GM19467 (cell line): ENCODE measurements at regions not wholly inside any gene's neighbourhood (a gene's known extent, or its start where the extent isn't known, plus 50 kb on each side); places are given as distances from the start of the nearest gene placed in this dataset.

ENCODE experiments used
- ATAC-seq: cut with Tn5 transposase; IDR thresholded peaks from one replicate; pipeline ENCODE4 v1.9.1; 2021; ENCODE audit warnings: mild to moderate bottlenecking, moderate library complexity; ENCODE audit not compliant: unreplicated experiment

DNA sequence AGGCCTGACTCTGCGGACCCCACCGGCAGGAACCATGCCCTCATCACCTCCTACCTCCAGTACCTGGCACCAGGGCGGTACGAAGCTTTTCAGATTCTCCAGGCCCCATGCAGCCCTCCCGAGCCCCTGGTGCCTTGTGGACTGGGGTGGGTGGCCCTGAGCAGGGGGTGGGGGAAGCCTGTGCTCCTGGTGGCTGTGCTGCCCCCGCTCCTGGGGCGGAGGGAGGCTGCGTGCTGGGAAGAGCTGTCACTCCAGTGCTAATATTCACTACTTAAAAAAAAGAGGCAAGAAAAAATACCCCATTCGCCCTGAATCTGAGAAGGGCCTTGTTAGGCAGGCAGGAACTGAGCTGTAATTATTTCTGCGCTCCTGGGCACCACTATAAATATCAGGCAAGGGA lies 111.8 kb downstream of the ENGASE start:
- no peak for ATAC-seq

DNA sequence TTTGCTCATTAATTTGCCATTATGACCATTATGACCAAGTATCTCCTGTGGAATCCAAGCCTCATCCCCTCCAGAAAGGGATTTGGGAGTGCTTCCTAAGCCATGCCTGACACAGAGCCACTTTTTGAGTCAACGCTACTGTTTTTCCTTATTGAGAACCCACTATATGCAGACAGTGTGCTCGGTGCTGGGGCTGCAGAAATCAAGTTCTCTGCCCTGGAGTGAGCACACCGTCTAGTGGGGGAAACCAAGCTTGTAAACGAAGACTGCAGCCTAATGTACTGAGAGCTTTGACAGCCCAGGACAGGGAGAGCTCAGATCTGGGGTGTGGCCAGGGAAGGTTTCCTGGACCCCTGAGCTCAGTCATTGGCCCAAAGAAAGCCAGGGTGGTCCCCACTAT lies 111.0 kb downstream of the ENGASE start:
- no peak for ATAC-seq

DNA sequence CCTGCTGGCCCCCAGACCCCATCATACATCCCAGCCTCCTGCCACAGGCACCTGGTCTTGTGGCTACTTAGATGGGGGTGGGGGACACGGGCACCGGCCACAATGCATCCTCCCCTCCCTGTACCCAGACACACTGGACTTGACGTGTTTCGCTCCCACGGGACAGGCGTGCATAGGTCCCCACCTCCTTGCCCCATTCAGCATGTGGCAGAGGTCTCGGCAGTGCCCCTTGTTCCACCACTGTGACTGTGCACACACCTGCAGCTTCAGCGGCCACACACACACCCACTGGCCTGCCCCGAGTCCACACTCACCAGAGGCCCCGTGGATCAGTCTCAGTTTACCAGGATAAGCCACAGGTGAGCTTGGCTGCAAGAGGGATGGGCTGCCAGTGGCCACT lies 109.6 kb downstream of the ENGASE start:
- no peak for ATAC-seq

DNA sequence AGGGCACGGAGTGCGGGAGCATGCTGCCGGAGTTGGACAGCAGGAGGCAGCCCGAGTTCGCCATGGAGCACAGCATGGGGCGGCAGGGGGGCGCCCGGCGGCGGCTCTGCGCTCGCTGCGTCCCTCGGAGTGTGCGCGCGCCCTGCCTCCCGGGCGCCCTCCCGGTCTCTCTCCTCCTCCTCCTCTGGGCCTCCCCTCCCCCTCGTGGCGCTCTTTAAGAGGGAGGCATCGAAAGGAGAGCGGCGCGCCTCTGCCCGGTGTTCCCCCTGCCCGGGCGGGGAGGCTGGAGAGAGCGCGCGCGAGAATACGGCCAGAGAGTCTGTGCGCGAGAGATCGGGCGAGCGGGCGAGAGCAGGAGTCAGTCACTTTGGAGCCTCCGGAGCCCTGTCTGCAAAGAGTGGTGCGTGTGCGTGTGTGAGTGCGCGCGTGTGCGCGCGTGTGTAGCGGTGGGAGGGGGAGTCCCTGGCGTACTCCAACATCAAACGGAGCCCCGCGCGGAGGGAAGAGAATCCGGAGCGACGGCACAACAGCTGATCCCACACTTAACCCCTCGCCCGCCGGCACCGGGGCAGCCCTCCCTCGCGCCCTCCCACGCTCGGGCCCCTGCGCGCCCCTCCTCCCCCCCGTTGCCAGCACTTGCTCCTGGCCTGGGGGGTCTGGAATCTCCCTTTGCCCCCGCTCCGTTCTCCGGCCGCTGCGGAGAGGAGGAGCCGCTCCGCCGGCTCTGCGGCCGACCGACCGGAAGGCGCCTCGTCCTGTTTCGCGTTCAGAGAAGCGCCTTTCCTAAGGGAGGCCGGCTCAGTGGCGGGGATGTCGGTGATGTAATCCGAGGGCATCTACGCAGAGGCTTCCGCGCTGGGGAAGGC lies 108.9 kb downstream of the ENGASE start:
- ATAC-seq: no peak

DNA sequence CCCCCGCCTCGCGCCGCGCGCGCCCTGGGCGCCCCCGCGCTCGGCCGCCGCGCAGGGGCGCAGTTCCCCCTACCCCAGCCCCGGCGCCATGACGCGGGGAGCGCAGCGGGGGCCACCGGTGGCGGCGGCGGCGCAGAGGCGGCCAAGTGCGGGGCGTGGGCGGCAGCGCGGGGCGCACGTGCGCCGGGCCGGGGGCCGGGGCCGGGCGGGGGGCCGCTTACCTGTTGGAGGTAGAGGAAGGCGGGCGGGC lies 108.3 kb downstream of the ENGASE start:
- no peak for ATAC-seq

DNA sequence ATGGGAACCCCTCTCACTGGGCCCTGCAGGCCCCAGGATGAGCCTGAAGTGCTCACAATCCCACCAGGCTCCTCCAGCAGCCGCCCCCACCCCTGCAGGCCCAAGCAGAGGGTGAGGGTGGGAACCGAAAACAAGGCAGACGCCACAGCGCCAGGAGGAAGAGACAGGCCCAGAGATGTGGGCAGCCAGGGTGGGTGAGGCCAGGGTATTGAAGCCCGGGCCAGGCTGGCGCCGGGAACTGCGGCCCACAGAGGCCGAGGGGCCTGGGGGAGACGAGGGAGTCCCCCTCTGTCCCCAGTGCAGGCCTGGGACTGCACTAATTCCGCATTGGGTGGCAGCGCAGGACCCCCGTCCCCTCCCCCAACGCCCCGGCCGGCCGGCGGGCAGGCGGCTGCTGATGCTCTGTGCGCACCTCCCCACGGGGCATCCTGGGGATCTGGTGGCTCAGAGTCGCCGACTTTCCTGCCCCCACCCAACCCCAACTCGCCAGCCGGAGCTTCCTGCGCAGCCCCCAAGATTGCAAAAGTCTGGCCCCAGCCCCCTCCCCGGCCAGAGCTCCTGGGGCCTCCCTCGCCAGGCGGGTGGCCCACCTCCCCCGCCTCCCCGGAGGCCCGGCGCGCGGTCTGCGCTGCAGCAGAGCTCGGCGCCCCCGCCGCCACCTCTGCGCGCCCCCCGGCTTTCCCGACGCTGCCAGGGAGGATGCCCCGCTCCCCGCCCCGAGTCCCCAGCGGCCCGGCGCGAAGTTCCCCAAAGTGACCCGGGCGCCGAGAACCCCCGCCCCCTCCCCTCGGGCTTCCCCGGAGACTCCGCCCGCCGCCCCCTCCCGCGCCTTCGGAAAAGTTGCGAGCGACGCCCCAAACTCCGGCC lies 107.8 kb downstream of the ENGASE start:
- ATAC-seq: no peak

DNA sequence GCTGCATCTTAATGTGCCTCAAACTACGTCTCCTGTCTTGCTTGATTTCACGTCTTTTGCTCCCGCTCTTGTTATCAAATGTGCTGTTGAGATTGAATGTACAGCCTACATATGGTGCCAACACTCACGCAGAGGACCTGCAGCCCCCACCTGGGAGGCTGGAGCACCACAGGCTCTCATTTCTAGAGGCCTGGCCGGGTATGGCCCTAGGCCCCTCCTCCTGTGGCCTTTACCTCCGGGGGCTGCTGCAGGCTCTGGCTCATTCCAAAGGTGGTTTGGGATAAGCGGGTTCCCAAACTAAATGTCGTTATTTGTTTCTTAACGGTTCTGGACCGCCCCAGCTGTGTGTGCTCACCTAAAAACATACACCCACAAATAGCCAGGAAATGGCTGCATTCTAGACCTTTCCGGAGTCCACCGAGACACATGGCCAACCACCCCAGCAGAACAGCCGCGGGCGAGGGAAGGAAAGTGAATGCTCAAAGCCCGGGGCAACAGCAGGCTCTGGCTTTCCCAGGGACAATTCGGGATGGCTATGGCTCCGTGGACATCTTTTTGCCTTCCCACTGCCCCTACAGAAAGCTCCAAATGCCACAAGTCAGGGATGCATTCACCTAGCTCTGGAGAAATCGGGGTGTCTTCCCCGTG lies 105.9 kb downstream of the ENGASE start:
- no peak for ATAC-seq

DNA sequence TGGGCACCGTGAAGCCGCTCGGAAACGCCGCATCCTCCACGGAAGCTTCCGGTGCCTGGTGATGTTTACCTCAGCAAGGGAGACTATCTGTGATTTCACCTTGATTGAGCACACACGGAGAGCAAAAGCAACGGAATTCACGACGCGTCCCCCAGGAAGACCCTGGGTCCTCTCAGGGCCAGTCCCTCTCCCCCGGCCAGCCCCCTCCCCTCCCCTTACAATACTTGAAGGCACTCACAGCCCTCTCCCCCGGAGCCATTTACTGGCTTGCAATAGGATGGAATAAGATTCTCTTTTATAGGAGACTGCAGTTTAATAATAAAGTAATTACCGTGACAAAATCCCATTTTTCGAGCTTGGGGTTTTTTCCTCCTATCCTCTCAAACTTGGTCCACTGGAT lies 104.7 kb downstream of the ENGASE start:
- no peak for ATAC-seq

DNA sequence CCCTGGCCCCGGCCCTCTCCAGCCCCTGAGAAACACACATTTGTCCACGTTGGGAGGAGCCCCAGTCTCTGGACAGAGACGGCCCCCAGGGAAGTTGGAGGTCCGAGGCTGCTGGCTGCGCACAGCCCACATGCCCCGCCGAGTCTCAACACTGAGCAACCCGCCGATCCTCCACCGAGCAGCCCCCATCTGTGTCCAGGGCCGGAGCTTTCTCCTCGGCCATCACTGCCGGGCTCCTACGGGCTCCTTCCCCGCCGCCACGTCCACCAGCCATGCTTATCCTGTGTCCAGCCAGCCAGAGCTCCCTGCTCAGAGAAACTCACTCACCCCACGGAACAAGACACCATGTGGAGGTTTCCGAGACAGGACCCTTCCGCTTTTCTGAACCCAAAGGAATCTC lies 103.3 kb downstream of the ENGASE start:
- ATAC-seq: no peak

DNA sequence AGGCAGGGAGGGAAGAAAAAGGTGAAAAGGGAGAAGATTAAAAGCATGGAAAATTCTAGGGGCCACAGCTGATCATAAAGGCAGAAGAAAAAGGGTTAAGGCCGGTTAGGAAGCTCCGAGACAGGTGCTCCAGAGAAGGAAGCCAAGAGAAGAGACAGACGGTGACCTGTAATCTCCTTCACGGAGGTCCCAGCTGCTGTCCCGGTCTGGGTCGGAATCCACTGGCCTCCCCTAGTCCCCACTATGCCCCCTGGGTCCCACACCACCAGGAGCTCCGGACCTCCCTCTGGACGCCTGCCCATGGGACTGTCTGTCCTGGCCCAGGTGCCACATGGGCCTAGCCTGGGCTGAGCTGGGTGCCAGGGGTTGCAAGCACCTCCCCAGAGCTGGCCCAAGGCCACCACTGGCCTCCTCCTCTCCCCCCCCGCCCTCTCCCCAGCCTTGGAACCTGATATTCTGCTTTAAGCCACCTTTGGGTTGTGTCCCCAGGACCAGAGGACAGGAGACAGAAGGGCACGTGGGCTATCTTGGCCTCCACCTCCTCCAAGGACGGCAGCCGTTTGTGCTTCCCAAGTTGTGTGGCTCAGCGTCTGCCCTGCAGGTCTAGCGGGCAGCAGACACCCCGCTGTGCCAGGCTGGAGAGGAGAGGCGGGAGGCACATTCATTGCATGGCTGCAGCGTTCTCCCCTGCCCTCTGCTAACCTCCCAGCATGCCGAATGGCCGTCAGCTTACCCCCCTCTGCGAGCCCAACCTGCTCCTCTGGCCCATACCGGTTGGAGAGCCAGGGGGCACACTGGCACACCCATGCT lies 102.4 kb downstream of the ENGASE start:
- no peak for ATAC-seq

DNA sequence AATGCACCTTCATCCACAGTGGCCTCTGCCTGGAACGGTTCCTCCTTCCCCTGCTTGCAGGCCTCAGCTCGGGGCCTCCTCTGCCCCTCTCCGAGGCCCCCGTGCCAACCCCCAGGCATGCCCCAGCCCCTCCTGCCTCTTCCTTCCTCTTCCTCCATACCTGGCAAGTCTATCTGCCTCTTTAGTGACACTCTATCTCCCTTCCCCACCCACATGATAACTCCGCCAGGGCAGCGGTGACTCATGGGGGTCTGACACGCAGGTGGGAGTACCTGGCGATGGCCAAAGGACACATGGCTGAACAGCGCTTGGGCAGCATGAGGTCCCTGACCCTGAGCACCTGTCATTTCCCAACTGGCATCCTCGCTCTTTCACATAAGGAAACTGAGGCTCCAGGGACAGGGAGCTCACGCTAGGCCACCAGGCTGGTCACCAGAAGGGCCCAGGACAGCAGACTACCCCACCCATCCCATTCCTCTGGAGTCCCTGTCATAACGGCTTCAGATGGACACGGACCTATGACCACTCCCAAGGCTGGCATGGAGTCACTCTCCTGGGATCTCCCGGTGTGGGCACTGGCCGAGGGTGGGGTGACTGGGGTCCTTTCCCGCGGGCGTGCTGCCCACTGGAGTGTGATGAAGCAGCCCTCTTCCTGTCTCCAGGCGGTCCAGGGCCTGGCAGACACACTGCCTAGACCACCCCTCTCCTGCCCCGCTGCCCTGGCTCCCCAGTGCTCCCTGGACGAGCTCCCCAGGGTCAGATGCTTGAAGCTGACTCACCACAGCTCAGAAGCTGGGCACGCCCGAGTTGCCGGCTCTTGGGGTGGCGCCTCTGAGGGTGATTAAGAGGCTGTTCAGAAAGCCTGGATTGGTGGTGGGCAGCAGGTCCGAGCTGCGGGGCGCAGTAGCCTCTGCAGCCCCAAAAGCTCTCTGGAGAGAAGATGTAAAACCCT lies 100.6 kb downstream of the ENGASE start:
- ATAC-seq: no peak

DNA sequence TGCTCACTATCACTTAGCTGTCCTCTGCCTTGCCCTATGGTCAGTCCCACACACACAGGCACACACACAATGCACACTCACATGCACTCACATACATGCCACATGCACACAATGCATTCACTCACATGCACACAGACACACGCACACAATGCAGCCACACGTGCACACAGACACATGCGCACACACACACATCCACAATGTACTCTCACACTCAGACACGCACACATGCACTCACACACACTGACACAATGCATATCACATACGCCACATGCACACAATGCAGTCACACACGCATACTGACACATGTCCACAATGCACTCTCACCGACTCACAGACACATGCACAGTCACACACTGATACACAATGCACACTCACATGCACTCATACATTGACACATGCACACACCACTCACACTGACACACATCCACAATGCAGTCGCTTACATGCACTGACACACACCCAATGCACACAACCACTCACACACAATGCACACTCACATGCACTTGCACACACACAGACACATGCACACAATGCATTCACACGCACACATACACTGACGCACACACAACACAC lies 99.7 kb downstream of the ENGASE start:
- no peak for ATAC-seq

DNA sequence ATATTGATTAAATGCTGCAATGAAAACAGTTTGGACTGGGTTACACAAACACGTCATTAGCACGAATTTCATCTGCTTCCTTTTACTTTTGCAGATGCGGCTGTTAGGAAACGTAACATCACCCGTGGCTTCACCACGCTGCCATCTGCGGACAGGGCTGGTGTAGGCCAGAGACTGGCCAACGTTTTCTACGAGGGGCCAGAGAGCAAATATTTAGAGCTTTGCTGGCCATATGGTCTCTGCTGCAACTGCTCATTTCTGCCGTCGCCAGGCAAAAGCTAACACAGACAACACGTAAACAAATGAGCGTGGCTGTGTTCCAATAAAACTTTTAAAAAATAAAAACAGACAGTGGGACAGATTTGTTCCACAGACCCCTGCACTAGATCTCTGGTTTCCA lies 96.6 kb downstream of the ENGASE start:
- no peak for ATAC-seq

DNA sequence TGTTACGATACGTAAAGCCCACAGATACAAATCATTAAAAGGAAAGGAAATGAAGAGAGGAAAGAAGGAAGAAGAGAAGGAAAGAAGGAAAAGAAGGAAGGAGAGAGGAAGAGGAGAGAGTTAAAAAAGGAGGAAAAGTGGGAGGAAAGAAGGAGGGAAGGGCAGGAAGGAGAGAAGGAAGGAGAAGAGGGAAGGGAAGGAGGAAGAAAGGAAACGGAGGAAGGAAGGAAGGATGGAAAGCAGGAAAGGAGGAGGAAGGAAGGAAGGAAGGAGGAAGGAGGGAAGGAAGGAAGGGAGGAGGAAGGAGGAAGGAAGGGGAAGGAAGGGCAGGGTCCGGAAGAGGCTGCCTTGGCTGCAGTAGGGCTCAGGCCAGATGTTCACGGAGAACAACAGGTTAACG lies 95.2 kb downstream of the ENGASE start:
- no peak for ATAC-seq

DNA sequence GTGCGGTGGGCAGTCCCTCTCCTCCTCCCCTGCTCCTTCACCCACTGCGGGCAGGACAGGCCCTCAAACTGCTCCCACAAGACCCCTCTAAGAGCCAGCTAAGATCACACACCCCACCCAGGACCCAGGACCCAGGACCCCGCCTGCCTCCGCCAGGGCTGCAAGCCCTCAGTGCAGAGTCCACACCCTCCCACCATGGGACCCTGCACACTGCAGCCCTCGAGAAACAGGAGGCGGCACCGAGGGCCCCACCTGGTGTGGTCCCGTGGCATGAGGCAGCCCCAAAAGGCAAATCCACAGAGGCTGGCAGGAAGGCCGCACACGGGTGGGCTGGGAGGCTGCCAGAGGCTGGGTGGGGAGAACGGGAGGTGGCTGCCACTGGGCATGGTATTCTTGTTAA lies 94.7 kb downstream of the ENGASE start:
- no peak for ATAC-seq

DNA sequence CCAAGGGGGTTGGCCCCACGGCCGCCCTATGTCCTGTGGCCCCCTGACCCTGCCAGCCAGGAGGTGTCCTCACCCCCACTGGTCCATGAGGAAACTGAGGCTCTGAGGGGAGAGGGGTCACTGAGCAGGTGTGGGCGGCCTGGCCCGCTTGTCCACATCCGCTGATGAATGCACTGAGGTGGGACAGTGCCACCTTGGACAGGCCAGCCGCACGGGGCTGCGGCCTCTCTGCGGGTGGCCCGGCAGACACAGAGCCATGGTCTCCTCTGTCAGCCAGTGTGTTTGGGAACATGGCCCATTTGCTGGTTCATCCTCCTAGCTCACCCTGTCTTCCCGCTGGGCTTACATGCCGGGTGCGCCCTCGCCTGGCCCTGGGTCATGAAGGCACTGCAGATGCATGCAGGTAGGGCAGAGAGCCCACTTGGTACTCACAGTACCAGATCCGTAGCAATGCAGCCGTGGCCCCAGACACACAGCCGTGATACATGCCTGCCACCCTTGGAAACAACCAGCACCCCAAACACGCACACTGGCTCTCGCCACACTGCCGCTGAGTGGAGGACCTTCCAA lies 93.9 kb downstream of the ENGASE start:
- no peak for ATAC-seq

DNA sequence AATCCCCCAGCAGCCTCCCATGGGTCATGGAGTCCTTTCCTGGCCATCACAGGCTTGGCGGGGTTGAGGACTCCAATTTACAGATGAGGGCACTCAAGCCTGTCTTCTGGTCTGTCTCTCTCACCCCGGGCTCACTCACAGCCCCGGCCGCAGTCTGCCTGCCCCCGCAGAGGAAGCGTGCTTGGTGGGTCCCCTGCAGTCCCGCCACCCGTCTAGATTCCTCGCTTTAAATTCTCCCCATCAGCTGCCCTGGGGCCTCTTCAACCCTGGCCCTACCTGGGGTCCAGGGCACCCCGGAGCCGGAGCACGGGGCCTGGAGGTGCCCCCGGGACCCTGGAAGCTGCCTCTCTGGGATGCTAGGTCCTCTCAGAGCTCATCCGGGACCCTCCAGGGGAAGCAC lies 92.9 kb downstream of the ENGASE start:
- no peak for ATAC-seq

DNA sequence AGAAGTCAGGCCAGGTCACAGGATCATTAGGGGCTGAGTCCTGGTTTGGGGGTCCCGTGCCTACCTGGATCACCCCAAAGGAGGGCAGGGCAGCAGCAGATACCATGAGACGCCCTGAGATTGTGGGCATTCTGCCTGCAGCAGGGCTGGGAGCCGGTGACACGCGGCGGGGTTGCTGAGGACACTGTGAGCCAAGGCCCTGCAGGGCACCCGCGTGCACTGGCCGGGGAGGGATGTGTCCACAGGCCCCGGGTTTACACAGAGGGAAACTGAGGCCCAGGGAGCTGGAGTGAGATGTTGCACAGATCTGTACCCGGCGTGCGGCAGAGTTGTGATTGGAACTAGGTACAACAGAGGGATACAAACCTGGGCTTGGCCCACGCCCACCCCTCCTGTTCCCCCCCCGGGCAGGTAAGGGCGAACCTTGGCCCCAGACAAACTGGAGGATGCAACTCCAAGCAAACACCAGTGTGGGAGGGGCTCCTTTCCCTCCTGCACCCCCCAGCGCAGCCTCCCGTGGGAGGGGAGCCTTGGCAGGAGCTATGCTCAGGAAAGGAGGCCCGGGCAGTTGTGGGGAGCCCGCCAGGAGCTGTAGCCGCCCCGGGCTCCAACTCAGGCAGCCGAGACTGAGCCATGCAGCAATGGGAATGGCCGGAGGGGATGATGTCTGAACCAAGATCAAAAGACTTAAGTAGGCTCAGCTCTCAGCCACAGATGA lies 91.3 kb downstream of the ENGASE start:
- no peak for ATAC-seq
